Stimulated activated naive CD8-positive, alpha-beta T cell treated with anti-CD3 and anti-CD28 coated beads, Interleukin-15, Interleukin-2, amounts not matched to agents 100 U/mL and 50 U/mL, for 24 hours (primary cell): ENCODE measurements at regions not wholly inside any gene's neighbourhood (a gene's known extent, or its start where the extent isn't known, plus 50 kb on each side); places are given as distances from the start of the nearest gene placed in this dataset.
"Not testable (repeated sequence)": the region's sequence is repeated elsewhere in the genome, so short reads cannot be mapped to it uniquely, and the experiment has no call there.

ENCODE experiments used
- ATAC-seq: fragments of 150-1000 bp; cut with Tn5 transposase; one replicate; pipeline ENCODE4 v1.10.0; 2021
- DNase-seq: peaks from one replicate; pipeline ENCODE4 v3.0.0; 2021

- no peak for DNase-seq
- no peak for ATAC-seq
Observed at GRCh38 chr7:16266877-16267276, 154.5 kb downstream of the CRPPA start.

GRCh38 chr7:16266470-16266869 lies 154.9 kb downstream of the CRPPA start:
- not testable (repeated sequence) for DNase-seq, ATAC-seq

- no peak for DNase-seq
- no peak for ATAC-seq
Observed at GRCh38 chr7:16265863-16266458, 155.4 kb downstream of the CRPPA start.

- DNase-seq (no peak), ATAC-seq (no peak)
Observed at GRCh38 chr7:16264823-16265804, 156.2 kb downstream of the CRPPA start.

- ATAC-seq (no peak), DNase-seq (no peak)
Observed at GRCh38 chr7:16264036-16264819, 157.1 kb downstream of the CRPPA start.

- not testable (repeated sequence) for ATAC-seq, DNase-seq
Observed at GRCh38 chr7:16263377-16263776, 158.0 kb downstream of the CRPPA start.

- no peak for ATAC-seq
Observed at GRCh38 chr7:16261654-16262053, 159.7 kb downstream of the CRPPA start.

GRCh38 chr7:16261100-16261499 lies 160.2 kb downstream of the CRPPA start:
- ATAC-seq: no peak
- no peak for DNase-seq

More at GRCh38 chr7:16261654-16262053, 159.7 kb downstream of the CRPPA start:
- no peak for DNase-seq

GRCh38 chr7:16260236-16260728 lies 161.1 kb downstream of the CRPPA start:
- DNase-seq: no peak
- no peak for ATAC-seq

GRCh38 chr7:16256419-16256818 lies 164.9 kb downstream of the CRPPA start:
- ATAC-seq, DNase-seq: not testable (repeated sequence)

GRCh38 chr7:16255952-16256351 lies 165.4 kb downstream of the CRPPA start:
- DNase-seq, ATAC-seq: not testable (repeated sequence)

- ATAC-seq, DNase-seq: not testable (repeated sequence)
Observed at GRCh38 chr7:16250655-16251054, 170.7 kb downstream of the CRPPA start.

GRCh38 chr7:16249204-16249603 lies 172.1 kb downstream of the CRPPA start:
- not testable (repeated sequence) for DNase-seq, ATAC-seq

GRCh38 chr7:16248556-16248955 lies 172.8 kb downstream of the CRPPA start:
- DNase-seq, ATAC-seq: not testable (repeated sequence)

- DNase-seq (no peak), ATAC-seq (no peak)
Observed at GRCh38 chr7:16244469-16244868, 176.9 kb downstream of the CRPPA start.

GRCh38 chr7:16242920-16243319 lies 178.4 kb downstream of the CRPPA start:
- ATAC-seq (no peak), DNase-seq (no peak)

GRCh38 chr7:16241017-16241416 lies 180.3 kb downstream of the CRPPA start:
- ATAC-seq (no peak), DNase-seq (no peak)

GRCh38 chr7:16236381-16236780 lies 185.0 kb downstream of the CRPPA start:
- no peak for DNase-seq
- no peak for ATAC-seq

GRCh38 chr7:16235147-16236114 lies 185.9 kb downstream of the CRPPA start:
- no peak for ATAC-seq
- no peak for DNase-seq

GRCh38 chr7:16234493-16235146 lies 186.7 kb downstream of the CRPPA start:
- DNase-seq: no peak
- no peak for ATAC-seq
